GM18511 (cell line): ENCODE measurements at regions not wholly inside any gene's neighbourhood (a gene's known extent, or its start where the extent isn't known, plus 50 kb on each side); places are given as distances from the start of the nearest gene placed in this dataset.
A peak's percentile ranks its signal among the peaks of the same experiment; 100 is the strongest.

ENCODE experiments used
- ATAC-seq: cut with Tn5 transposase; IDR thresholded peaks from one replicate; pipeline ENCODE4 v1.9.1; 2021; ENCODE audit warnings: mild to moderate bottlenecking, moderate library complexity; ENCODE audit not compliant: unreplicated experiment

DNA sequence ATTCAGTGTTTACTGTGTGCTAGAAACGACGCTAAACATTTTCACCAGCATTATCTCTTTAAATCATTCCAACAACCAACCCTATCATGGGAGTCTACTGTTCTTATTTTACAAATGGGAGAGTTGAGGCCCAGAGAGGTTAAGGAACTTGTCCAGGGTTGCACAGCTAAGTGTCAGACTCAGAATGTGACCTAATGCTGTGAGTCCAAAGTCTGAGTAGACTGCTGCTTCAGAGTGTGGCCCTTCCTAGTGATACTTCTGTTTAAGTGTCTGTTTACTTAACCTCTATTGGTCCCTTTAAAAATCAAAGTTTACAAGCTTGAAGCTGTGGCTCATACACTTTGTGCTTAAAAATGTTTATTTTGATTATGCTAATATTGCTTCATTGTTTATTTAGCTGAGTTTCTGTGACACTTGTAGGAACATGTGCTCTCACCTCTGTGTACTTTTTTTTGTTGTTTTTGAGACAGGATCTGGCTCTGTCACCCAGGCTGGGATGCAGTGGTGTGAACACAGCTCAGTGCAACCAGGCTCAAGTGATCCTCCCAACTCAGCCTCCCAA, 84.4 kb upstream of the SYPL1 start:
- no peak for ATAC-seq

DNA sequence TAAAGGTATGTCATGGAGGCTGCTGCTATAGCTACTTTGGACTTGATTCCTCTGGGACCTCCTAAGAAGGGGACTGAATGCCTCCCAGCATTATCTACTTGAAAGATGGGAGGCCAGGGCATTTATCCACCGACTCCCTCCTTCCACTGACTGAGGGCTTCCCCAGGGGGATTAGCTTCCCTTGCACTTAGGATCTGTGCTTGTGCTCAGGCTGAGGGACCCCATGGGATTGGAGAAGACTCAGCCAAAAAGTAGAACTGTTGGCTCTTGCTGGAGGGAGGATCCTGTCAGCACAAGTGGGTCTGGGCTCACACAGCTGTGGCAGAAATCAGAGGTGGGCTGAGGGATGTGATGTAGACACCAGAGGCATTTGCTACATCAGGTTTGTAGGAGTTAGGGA, 81.5 kb upstream of the SYPL1 start:
- ATAC-seq: no peak

DNA sequence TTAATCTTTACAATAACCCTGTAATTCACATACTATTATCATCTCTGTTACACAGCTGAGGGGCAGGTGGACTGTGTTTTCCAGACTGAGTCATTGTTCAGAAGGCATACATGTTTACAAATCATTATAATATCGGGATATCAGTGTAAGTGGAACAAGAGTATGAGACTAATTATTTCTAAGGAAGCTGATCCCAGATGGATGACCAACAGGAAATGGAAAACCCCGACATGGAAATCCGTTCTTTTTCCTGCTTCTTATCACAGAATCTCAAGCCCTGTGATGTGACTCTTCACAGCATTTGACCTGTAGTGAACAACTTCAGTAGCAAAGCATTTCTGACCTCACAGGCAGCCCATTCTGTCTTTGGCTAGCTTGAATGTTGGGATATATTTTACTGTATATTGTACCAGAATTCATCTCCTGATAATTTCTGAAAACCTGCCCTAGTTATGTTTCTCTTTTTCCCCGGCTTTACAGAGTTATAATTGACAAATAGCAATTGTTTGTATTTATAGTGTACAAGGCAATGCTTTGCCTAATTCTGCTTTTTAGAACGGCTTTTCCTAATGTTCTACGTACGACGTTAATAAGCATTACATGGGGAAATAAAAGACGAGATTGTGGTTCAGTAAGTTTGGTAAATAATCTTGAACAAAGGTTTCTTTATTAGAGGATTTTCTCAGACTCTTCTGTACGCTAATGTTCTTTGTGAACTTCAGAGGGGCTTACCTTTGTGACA, 78.6 kb upstream of the SYPL1 start:
- no peak for ATAC-seq

DNA sequence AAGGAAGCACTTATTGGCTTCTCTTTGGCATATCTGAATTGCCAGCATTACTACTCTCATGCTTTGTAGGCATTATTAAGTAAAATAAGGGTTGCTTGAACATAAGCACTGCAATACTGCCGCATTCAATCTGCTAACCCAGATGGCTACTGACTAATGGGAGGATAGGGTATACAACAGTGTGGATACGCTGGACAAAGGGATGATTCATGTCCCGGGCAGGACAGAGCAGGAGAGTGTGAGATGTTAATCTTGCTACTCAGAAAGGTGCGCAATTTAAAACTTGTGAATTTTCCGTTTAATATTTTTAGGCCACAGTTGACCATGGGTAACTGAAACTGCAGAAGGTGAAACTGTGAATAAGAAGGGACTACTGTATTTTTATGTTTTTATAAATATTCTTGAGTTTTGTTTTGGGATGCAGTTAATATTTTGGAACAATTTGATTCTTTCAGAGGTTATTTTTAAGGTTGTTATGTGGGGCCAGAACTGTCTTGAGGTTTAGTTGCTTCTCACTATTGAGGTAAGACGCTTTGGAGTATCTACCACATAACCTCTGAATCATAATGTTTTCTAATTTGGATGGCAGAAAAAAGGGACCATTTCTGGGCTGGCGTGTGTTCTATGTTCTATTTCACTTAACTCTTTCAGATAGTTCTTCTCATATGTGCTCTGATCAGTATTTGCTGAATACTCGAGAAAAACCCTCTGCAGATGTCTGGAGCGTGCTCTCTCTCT, 75.7 kb upstream of the SYPL1 start:
- no peak for ATAC-seq

DNA sequence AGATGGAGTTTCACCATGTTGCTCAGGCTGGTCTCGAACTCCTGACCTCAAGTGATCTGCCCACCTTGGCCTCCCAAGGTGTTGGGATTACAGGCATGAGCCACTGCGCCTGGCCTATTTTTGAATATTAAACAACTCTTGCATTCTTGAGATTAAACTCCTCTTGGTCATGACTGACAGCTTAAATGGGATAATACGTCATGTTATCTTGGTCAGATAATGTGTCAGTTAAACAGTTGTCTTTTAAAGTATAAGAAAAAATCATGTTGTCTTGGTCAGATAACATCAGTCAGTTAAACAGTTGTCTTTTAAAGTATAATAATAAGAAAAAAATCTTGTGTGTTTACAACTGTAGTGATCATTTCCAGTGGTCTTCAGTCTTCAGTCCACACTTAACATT, 73.6 kb upstream of the SYPL1 start:
- no peak for ATAC-seq

DNA sequence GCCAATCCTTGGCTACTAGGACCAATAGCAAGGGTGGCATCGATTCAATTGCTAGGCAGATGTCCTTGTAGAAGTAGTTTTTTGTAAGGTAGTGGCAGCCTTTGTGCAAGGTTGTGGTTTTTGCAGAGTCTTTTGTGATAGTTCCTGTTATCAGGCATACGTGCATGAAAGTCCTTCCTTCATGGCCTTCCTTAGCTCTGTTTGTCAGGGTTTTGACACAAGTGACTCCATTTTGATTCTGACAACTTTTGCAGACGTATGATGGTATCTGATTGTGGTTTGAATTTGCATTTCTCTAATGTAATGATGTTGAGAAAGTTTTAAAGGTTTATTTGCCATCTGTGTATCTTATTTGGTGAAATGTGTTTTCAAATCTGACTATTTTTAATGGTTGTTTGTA, 71.8 kb upstream of the SYPL1 start:
- no peak for ATAC-seq

DNA sequence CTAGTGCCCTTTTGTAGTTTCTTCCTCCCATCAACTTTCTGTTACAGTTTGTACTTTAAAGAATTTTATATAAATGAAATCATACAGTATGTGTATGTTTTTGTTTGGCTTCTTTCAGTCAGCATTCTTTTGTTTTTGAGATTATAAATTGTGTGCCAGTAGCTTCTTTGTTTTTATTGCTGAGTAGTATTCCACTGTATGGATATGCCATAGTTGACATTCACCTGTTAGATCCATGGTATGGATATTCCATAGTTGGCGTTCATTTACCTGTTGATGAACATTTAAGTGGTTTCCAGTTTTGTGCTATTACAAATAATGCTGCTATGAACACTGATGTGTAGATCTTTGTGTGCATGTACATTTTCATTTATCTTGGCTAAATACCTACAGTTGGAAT, 70.8 kb upstream of the SYPL1 start:
- ATAC-seq: no peak

DNA sequence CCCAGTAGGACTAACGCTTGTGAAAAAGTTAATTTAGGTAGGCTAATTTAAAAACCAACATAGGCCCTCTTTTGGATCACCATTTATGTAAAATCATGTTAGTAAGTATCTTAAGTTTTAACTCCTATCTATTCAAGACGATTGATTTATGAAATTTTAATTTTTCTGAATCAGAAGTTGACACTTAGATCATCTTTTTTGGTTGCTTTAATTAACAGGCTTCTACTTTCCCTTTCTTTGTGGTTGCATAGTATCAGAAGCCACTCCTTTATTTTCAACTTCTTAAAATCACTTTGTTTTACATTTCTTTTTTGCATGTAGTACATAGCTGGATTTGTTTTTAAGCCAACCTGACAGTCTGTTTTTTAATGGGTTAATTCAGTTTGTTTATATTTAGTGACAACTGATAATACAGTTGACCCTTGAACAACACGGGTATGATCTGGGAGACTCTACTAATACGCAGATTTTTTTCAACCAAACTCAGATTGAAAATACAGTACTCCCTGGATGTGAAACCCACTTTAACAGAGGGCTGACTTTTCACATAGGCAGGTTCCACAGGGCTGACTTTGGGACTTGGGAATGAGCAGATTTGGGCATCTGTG, 69.7 kb upstream of the SYPL1 start:
- no peak for ATAC-seq

DNA sequence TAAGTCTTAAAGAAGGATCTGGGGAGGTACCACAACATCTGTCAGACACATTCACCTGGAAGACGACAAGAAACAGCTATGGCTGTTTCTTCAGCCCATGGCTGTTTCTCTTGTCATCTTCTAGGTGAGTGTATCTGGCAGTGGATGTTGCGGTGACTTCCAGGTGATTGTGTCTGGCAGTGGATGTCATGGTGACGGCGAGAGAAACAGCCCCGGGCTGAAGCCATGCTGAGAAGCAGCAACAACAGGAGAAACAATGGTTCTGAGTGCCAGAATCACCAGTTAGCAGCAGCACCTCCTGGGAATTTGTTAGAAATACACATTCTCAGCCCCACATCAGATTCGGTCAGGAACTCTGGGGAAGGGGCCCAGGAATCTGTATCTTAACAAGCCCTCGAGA, 68.6 kb upstream of the SYPL1 start:
- no peak for ATAC-seq

DNA sequence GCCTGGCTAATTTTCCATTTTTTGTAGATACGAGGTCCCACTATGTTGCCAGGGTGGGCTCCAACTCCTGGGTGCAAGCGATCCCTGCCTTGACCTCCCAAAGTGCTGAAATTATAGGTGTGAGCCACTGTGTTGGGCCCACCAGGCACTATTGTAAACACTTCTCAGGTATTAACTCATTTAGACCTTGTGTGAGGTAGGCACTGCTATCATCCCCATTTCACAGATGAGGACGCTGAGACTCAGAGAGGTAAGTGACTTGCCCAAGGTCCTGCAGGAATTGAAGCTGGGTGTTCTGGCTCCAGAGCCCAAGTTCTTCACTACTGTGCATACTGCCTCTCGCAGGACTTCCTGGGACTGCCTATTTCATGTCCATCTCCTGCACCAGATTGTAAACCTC, 67.1 kb upstream of the SYPL1 start:
- ATAC-seq: no peak

DNA sequence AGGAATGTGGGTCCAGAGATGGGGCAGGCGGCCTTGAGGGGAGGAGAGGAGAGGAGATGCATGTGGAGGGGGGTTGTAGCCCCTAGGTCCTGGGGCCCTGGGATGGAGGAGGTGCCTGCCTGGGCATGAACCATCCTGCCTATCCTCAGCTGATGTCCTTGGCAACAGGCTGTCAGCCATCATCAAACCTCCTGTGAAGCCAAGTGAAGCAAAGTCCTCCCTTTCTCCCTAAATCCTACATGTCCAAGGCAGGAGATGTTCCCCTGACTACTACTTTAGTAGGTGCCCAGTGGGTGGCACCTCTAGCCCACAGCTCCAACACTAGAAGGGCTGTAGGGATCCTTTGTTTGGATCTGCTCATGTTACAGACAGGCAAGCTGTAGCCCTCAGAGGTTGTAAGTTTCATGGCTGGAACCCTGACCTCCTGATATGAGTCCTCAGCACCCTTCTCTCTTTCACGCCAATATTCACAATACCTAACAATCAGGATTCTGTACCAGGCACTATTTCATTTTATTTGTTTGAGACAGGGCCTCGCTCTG, 66.6 kb upstream of the SYPL1 start:
- no peak for ATAC-seq

DNA sequence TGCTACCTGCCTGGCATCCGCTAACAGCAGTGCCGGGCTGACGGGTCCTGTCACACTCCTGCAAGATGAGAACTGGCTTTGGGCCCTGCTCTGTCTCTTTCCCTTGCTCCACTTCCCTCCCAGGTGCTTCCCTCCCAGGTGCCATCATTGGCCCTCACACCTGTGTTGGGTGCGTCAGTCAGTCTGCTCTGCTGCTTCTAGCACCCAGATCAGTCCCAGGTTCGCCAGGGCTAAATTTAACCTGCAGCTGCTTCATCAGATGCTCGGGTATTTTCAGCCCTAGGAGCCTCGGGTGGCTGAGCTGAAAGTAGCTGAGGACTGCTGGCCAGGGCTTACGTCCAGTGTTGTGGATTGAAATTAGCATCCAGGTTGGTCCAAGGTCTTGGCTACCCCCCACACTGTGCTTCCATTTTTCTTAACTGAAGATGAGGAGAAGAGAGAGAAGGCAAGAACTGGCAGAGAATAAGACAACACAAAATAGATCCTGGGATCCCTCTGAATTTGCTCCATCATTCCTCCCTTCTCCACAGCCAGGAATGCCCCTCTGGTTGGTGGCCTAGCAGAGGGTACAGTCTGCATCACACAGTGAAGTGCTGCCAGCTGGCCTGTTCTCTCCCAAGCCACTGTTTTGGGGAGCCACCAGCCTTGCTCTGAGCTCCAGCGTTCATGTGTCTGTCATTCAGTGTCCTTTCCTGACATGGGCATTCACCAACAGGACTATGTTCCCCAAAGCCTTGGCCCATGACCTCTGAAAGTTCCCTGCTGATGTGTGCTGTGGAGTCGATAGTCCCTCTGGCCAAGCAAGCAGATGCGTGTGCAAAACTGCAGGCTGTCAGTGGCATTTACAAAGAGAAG, 65.9 kb upstream of the SYPL1 start:
- no peak for ATAC-seq

DNA sequence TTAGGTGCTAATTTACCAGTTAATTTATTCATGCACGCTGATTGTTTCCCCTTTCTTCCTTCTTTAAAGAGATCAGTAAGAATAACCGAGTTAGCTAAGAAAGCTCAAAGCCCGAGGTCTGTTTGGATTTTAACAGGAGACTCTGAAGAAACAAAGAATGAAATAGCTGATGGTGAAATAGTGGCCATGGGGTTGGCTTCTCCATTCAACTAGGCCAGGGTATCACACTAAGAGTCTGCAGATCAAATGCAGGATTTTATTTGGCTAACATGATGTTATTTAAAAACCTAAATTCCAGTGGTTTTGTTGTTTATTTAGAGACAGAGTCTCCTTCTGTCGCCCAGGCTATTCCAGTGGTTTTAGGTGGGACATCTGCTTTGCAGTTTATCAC, 65.2 kb upstream of the SYPL1 start:
- ATAC-seq: no peak

DNA sequence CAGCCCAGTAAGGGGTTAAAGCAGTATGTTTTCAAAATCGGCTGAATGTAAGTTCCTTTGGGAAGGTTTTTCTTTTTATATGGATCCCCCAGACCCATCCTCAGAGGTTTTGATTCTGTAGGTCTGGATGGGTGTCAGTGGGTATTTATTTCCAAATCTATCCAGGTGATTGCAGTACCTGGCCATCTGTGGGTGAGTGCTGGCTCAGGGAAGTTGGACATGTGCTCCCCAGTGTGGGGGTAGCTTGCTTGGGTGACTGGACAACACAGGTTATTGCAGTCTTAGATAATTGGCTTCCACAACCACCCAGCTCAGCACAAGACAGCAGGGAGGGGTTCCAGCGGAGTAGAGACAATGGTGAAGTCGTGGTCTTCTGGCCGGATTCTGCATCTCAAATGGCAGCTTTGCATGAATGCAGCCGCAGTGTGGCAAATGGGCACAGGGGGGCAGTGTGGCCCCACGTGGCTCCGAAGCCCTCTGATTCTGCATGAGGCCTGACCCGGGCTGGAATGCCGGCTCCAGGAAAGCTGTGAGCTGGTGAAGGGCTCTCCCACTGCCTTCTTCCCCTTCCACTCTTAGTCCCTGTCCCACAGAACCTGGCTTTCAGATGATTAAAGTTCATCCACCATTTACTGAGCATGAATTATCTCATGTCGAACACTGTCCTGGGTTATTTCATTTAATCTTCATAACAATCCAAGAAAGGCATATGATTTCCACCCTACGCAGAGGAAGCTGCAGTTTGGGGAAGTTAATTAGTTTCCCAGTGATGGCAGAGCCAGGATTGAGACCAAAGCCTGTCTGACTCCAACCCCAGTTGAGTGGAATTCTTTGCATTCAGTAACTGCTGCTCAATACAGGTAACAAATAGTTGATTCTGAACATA, 64.5 kb upstream of the SYPL1 start:
- ATAC-seq: peak; percentile 55

DNA sequence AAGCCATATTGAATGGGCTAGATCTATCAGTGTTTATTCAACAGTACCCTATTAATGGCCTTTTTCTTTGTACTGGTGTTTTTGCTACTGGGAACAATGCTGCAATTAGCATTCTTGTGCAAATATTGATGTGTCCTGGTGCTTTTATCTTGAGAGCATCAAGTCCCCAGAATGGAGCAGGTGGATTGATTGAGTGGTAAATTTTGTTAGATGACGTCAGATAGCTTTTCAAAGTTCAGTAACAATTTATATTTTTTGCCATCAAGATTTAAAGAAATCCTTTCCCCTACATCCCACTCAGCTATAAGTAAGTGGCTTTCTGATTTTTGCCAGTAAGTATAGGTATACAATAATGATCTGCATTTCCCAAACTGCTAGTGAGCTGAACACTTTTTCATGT, 63.4 kb upstream of the SYPL1 start:
- no peak for ATAC-seq

DNA sequence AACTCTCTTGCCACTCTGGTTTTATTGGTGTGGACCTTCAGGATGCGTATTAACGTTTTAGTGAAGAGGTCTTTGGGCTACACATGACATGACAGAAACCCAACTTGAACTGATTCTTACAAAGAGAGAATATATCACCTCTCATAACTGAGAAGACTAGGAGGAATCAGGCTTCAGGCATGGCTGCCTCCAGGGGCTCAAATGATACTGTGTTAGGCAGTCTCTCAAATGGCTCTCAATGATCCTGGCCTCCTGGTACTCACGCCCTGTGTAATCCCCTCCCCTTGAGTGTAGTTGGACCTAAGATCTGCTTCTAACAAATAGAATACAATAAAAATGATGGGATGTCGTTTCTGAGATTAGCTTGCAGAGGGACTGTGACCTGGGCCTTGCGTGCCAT, 58.5 kb upstream of the SYPL1 start:
- no peak for ATAC-seq

DNA sequence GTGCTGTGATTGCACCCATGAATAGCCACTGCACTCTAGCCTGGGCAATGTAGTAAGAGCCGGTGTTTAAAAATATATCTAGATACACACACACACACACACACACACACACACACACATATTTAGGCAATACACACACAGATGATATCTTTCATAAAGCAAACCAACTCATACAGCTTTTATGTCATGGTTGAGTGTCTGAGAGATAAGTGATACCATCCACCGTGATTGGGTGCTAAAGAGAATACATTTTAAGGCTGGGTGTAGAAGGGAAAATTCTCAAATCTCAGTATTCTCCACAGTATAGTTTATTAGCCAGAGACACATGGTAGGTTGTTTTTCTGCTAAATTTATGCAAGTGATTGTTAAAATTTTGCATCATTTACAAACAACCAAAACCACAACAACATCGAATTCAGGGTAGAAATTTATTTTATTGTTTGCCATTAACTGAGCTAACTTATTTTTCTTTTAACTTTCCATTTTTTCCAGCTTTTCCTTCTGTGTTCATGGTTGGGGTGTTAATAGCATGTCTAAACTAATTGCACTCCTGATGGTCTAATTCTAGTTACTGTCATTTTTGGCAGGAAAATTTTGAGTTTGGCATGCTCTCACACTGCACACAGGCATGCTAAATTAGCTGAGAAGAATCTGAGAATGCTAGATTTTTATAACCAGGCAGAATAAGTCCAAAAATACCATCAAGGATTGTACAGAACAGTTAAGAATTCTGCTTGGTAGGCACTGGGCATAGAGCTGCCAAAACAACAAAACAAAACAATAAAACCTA, 57.9 kb upstream of the SYPL1 start:
- ATAC-seq: no peak

DNA sequence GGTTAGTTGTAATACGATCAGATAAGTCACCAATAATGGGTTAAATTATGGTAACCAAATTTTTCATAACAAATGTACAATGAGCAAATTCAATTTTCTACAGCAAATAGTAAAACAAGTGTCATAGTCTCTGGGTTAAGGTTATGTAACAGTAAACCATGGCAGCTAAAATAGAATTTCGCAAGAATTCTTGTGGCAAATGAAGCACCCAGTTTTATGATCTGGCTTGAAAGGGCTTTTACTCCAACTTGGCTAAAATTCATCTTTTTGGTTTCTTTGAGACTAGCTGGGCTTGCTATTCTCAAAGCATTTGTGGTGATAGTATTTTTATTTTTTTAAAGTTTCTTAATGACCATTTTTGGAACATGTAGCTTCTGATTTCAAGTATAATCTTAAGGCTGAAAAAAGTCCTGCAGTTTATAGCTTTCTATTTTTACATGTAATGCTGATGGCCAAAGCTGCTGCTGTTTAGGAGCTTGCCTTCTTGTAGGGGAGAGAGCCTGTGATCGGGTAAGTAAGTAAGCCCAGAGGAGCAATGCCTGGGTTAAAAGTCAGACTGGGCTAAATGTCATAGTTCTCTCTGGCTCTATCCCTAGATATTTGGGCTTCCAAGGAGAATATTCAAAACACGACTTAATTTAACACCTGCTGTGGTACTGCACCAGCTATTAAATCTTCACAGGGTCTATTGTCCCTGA, 55.5 kb upstream of the SYPL1 start:
- ATAC-seq: no peak
